Brain microvascular endothelial cell (primary cell): ENCODE measurements at regions not wholly inside any gene's neighbourhood (a gene's known extent, or its start where the extent isn't known, plus 50 kb on each side); places are given as distances from the start of the nearest gene placed in this dataset.

Experiments
- DNase-seq: peaks from one replicate; pipeline ENCODE4 v3.0.0-alpha.2; 2020
- H3K27ac ChIP-seq: fragments of 250-450 bp; sonication (Bioruptor Pico); 2 replicates; pipeline ENCODE4 v1.5.1; 2020; ENCODE audit warnings: mild to moderate bottlenecking, moderate library complexity
- H3K27me3 ChIP-seq: fragments of 250-450 bp; sonication (Bioruptor Pico); replicated peaks from 2 replicates; pipeline ENCODE4 v1.5.1; 2020; ENCODE audit warnings: mild to moderate bottlenecking
- H3K36me3 ChIP-seq: fragments of 250-450 bp; sonication (Bioruptor Pico); replicated peaks from 2 replicates; pipeline ENCODE4 v1.5.1; 2020; ENCODE audit warnings: mild to moderate bottlenecking
- H3K4me3 ChIP-seq: 2 replicates; pipeline ENCODE4 v1.5.1; 2011; ENCODE audit warnings: low read depth, mild to moderate bottlenecking, control low read depth, low read length, moderate library complexity
- in situ Hi-C: cut with HindIII; loops from 2 replicates; pipeline ENCODE4 v1.10.0; 2017; ENCODE audit warnings: low sequenced_read_pairs, low pct_ligation_motif_present
- TF ChIP-seq, protein P1 (sequence below): IDR thresholded peaks from 2 replicates; pipeline ENCODE4 v1.5.1; 2011; ENCODE audit warnings: low read depth, mild to moderate bottlenecking, moderate library complexity, low read length, control low read depth, inconsistent platforms; ENCODE audit errors: missing control alignments

DNA sequence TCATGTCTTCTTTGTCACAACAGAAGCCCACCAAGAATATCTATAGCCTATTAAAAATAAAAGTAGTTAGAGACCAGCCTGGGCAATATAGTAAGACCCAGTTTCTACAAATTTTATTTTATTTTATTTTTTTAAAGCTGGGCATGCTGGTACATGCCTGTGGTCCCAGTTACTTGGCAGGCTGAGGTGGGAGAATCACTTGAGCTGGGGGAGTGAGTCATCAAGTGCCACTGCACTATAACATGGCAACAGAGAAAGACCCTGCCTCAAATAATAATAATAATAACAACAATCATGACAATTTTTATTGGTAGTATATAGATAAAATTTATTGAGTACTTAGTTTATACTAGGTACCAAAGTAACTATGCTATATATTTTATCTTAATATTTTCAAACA is 93.0 kb upstream of the NPFFR2 start:
- no peak for DNase-seq
- in situ Hi-C loops: no loop called here
- TF ChIP-seq, protein P1, sequence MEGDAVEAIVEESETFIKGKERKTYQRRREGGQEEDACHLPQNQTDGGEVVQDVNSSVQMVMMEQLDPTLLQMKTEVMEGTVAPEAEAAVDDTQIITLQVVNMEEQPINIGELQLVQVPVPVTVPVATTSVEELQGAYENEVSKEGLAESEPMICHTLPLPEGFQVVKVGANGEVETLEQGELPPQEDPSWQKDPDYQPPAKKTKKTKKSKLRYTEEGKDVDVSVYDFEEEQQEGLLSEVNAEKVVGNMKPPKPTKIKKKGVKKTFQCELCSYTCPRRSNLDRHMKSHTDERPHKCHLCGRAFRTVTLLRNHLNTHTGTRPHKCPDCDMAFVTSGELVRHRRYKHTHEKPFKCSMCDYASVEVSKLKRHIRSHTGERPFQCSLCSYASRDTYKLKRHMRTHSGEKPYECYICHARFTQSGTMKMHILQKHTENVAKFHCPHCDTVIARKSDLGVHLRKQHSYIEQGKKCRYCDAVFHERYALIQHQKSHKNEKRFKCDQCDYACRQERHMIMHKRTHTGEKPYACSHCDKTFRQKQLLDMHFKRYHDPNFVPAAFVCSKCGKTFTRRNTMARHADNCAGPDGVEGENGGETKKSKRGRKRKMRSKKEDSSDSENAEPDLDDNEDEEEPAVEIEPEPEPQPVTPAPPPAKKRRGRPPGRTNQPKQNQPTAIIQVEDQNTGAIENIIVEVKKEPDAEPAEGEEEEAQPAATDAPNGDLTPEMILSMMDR: no peak
- Histone ChIP-seq H3K36me3 (no peaks in the 10 kb centered on the region), H3K4me3 (no peak overlapping the region), H3K27me3 (no peaks in the 10 kb centered on the region), H3K27ac (no peak overlapping the region)

- no peaks in the 10 kb centered on the region for H3K36me3 ChIP-seq
- peak; percentile 7 for DNase-seq
- no peaks in the 10 kb centered on the region for H3K27me3 ChIP-seq
- TF ChIP-seq, protein P1: peak; percentile 62
- H3K4me3 ChIP-seq: no peak overlapping the region
- in situ Hi-C loops: no loop called here
- no peak overlapping the region for H3K27ac ChIP-seq
Measured at GRCh38 chr4:71941001-71941400, 90.8 kb upstream of the NPFFR2 start.

DNA sequence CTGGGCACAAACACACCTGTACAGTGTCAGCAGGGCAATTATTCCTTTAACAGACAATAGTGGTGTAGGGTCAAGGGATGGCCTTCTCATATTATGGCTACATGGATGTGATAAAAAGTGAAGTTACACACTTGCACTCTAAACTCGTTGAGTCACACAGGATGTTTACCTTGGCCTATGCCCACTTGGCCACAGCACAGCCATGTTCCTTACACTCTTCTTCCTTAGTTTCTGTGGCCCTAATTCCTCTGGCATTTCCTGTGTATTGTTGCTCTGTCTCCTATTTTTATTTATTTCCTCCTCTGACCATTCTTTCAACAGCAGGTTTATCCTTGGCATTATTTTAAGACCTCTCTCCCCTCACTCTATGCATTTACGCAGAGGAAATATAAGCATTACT is 86.8 kb upstream of the NPFFR2 start:
- no peaks in the 10 kb centered on the region for H3K36me3 ChIP-seq

GRCh38 chr4:71945791-71946190 is 86.0 kb upstream of the NPFFR2 start:
- no peak for DNase-seq
- no peak overlapping the region for H3K27ac ChIP-seq
- H3K27me3 ChIP-seq: no peaks in the 10 kb centered on the region
- no peaks in the 10 kb centered on the region for H3K36me3 ChIP-seq
- H3K4me3 ChIP-seq: no peak overlapping the region
- in situ Hi-C loops: no loop called here
- TF ChIP-seq, protein P1: no peak

More for the DNA sequence above, 86.8 kb upstream of the NPFFR2 start:
- TF ChIP-seq, protein P1: no peak
- Histone ChIP-seq H3K27me3 (no peaks in the 10 kb centered on the region), H3K4me3 (no peak overlapping the region), H3K27ac (no peak overlapping the region)
- in situ Hi-C loops: no loop called here
- DNase-seq: peak; percentile 2

- TF ChIP-seq, protein P1: no peak
Measured at GRCh38 chr4:71958978-71959377, 72.8 kb upstream of the NPFFR2 start.

DNA sequence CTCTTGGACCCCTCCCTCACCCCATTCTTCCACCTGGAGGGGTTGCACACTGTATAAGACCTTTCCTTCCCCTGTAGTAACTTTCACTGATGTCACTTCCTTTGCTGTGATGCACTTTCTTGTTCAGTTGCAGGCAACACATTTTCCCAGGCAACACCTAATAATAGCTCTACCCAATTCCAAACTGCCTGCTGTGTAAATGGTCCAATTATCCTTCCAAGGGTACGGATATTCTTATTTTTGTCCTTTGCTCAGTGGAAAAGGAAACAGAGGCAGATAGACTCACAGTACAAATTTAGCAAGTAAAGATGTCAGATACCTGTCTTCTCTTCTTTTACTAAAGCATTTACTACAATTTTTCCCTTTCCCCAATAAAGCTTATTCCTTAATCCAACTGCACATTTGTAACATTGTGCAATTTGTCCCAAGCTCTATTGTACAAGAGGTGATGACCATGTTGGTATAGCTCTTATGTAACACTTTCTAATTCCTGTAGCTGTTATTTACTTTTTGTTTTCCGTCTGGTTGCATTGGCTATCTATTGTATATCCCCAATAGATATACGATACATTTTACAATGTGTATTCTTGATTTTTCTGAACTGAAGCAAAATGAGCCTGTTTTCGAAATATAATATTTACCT is 69.1 kb upstream of the NPFFR2 start:
- TF ChIP-seq, protein P1: no peak
- no peak for DNase-seq
- in situ Hi-C loops: no loop called here
- H3K36me3 ChIP-seq: no peaks in the 10 kb centered on the region
- H3K4me3 ChIP-seq: no peak overlapping the region
- no peaks in the 10 kb centered on the region for H3K27me3 ChIP-seq
- no peak overlapping the region for H3K27ac ChIP-seq

More at GRCh38 chr4:71958978-71959377, 72.8 kb upstream of the NPFFR2 start:
- in situ Hi-C loops: no loop called here
- no peak for DNase-seq
- Histone ChIP-seq H3K36me3 (no peaks in the 10 kb centered on the region), H3K27me3 (no peaks in the 10 kb centered on the region), H3K4me3 (no peak overlapping the region), H3K27ac (no peak overlapping the region)
